8988T (cell line): ENCODE measurements at regions not wholly inside any gene's neighbourhood (a gene's known extent, or its start where the extent isn't known, plus 50 kb on each side); places are given as distances from the start of the nearest gene placed in this dataset.
"Not testable (repeated sequence)": the region's sequence is repeated elsewhere in the genome, so short reads cannot be mapped to it uniquely, and the experiment has no call there.

ENCODE experiments used
- DNase-seq: peaks from one replicate; pipeline ENCODE4 v3.0.0; 2011

- DNase-seq: no peak
These were observed 135.4 kb upstream of the SERPINE2 start for GRCh38 chr2:224174521-224174920.

GRCh38 chr2:224173933-224174332 lies 134.8 kb upstream of the SERPINE2 start:
- DNase-seq: no peak

- no peak for DNase-seq
These were observed 134.1 kb upstream of the SERPINE2 start for GRCh38 chr2:224173210-224173609.

- DNase-seq: no peak
These were observed 132.1 kb upstream of the SERPINE2 start for GRCh38 chr2:224171226-224171625.

- DNase-seq: no peak
These were observed 130.8 kb upstream of the SERPINE2 start for GRCh38 chr2:224169847-224170246.

GRCh38 chr2:224167781-224168180 lies 128.7 kb upstream of the SERPINE2 start:
- DNase-seq: not testable (repeated sequence)

- no peak for DNase-seq
These were observed 127.6 kb upstream of the SERPINE2 start for GRCh38 chr2:224166654-224167053.

GRCh38 chr2:224165901-224166319 lies 126.8 kb upstream of the SERPINE2 start:
- DNase-seq: no peak

- no peak for DNase-seq
These were observed 124.7 kb upstream of the SERPINE2 start for GRCh38 chr2:224163566-224164307.

GRCh38 chr2:224162122-224162521 lies 123.0 kb upstream of the SERPINE2 start:
- DNase-seq: no peak

- DNase-seq: no peak
These were observed 122.6 kb upstream of the SERPINE2 start for GRCh38 chr2:224161712-224162111.

GRCh38 chr2:224160917-224161316 lies 121.8 kb upstream of the SERPINE2 start:
- no peak for DNase-seq

GRCh38 chr2:224159345-224159928 lies 120.4 kb upstream of the SERPINE2 start:
- no peak for DNase-seq

GRCh38 chr2:224158831-224159230 lies 119.7 kb upstream of the SERPINE2 start:
- no peak for DNase-seq

GRCh38 chr2:224158061-224158460 lies 119.0 kb upstream of the SERPINE2 start:
- no peak for DNase-seq

GRCh38 chr2:224157655-224158054 lies 118.6 kb upstream of the SERPINE2 start:
- no peak for DNase-seq

- DNase-seq: no peak
These were observed 117.3 kb upstream of the SERPINE2 start for GRCh38 chr2:224156436-224156835.

GRCh38 chr2:224155896-224156295 lies 116.8 kb upstream of the SERPINE2 start:
- no peak for DNase-seq

GRCh38 chr2:224155371-224155770 lies 116.3 kb upstream of the SERPINE2 start:
- DNase-seq: no peak

GRCh38 chr2:224151680-224152310 lies 112.7 kb upstream of the SERPINE2 start:
- DNase-seq: no peak

- DNase-seq: no peak
These were observed 112.1 kb upstream of the SERPINE2 start for GRCh38 chr2:224151161-224151560.

- DNase-seq: not testable (repeated sequence)
These were observed 109.0 kb upstream of the SERPINE2 start for GRCh38 chr2:224148058-224148457.

- DNase-seq: no peak
These were observed 108.1 kb upstream of the SERPINE2 start for GRCh38 chr2:224147174-224147573.
